ENCODE measurements at regions not wholly inside any gene's neighbourhood (a gene's known extent, or its start where the extent isn't known, plus 50 kb on each side); places are given as distances from the start of the nearest gene placed in this dataset.

- no peak for DNase-seq
Observed at GRCh38 chr11:105321696-105322095, 182.1 kb upstream of the CARD18 start.

DNA sequence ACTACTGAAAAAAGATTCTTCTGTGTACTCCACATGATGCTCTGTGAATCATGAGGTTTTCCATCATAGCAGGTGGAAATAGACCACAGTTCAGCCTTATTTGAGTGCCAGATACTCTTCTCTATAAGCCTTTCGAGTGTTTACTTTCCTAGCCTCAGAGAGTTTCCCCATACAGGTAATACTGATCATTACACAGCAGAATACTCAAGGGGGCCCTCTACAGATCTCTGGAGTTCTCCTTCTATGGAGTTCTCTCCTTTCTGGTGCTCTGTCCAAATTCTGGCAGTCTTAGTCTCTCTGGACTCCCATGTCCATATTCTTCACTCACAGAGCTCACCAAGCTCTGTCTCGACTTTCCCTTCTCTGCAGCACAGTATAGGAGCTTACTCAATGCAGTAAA lies 175.7 kb upstream of the CARD18 start:
- no peak for DNase-seq

DNA sequence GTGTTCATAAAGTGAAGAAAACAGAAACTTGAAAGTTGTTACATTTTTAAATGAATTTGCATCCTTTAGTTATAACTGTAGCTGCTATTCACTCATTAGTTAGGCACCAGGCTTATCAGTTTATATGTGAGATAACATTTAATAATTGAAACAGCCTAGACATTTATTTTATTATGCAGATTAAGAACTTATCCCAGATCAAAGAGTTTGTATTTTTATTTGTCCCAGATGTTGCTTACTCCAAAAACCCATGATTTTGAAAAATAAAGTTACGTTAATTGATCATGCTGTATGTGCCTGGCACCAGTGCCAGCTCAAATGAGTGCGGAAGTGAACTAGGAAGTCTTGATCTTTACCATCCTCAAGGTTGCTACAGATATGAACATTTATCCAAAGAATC lies 172.7 kb upstream of the CARD18 start:
- no peak for DNase-seq

- no peak for DNase-seq
Observed at GRCh38 chr11:105298630-105299029, 159.1 kb upstream of the CARD18 start.

- no peak for DNase-seq
Observed at GRCh38 chr11:105298174-105298573, 158.6 kb upstream of the CARD18 start.

GRCh38 chr11:105297463-105297862 lies 157.9 kb upstream of the CARD18 start:
- no peak for DNase-seq

GRCh38 chr11:105296806-105297205 lies 157.2 kb upstream of the CARD18 start:
- DNase-seq, result no peak

DNA sequence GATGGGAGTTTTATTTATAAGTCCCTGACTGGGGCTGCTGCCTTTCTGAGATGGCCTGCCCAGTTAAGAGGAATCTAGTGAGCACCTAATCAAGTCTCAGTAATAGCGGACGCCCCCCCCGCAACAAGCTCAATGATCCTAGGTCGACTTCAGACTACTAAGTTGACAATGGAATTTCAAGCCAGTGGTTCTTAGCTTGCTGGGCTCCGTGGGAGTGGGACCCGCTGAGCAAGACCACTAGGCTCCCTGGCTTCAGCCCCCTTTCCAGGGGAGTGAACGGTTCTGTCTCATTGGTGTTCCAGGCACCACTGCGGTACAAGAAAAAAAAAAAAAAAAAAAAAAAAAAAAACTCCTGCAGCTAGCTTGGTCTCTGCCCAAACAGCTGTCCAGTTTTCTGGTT lies 156.8 kb upstream of the CARD18 start:
- DNase-seq, result no peak

- DNase-seq, result no peak
Observed at GRCh38 chr11:105282658-105283057, 143.1 kb upstream of the CARD18 start.

- no peak for DNase-seq
Observed at GRCh38 chr11:105274631-105275030, 135.1 kb upstream of the CARD18 start.

GRCh38 chr11:105273660-105274280 lies 134.2 kb upstream of the CARD18 start:
- no peak for DNase-seq

DNA sequence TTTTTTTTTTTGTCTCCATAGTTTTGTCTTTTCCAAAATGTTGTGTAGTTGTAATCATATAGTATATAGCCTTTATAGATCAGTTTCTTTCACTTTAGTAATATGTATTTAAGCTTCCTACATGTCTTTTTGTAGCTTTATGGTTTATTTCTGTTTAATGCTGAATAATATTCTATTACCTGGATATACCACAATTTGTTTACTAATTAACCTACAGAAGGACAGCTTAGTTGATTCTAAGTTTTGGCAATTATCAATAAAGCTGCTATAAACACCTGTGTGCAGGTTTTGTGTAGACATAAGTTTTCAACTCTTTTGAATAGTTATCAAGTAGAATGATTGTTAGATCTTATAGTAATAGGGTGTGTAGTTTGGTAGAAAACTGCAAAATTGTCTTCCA lies 130.3 kb upstream of the CARD18 start:
- no peak for DNase-seq

DNA sequence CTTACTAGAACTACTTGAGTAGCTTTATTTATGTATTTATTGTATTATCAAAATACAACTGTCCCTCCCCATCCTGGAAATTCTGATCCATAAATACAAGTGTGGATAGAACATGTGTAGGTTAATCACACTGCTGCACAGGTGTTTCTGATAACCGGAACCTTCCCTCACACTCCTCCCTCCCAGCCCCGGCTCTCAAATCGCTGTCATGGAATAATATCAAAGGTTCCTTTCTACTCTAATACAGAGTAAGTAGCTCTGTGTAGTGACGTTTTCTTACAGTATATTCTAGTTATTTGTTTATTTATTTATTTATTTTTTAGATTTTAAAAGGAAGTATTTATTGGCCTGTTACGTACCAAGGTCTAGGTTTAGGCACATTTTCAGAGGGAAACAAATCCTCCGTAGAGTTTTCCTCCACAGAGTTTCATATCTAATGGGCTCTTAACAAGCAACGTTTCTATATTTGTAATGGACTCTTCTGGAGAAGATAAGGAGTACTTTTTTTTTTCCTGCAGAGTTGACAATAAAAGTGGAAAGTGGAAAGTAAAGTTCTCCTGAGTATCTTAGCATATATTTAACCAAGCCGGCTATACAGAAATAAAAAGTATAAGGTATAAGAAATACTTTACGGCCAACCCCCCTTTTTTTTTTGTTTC lies 129.0 kb upstream of the CARD18 start:
- DNase-seq, result no peak

- no peak for DNase-seq
Observed at GRCh38 chr11:105265845-105266244, 126.3 kb upstream of the CARD18 start.

DNA sequence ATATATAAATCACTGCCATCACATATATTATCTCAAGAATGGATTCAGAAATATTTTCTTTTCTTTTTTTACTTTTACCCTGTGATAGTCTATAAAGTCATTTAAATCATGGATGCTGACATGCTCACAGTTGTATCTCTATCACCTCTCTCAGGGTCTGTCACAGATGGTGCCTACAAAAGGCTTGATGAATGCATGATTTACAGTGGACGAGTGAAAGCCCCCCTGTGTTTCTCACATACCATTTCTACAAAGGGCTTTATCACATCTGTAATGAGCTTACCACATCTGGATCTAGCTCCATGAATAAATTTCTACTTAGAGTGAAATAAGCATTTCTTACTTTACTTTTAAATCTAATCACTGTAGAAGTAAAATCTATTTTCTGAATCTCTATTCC lies 121.4 kb upstream of the CARD18 start:
- no peak for DNase-seq

DNA sequence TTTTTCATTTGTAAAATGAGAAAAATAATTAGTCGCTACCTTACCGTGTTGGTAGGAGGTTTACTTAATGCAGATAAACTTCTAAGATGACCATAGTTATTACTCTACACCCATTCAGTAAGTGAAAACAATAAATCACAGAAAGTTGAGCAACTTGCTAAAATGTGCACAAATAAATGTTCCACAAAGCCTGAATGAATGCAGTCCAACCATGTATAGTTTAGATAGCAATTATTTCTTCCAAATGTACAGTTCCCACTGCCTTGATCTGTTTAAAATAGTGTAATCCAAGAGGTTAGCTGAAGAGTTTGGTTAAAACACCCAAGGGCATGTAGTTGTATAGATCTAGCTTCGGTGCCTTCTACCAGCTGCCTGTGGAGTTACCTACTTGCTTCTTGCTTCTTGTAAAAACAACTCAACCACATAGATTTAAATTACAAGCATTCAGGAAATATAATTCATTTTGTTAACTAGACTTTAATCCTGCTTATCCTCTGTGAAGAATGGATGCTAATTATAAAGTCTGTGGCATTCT lies 106.3 kb upstream of the CARD18 start:
- no peak for DNase-seq

GRCh38 chr11:105244160-105244825 lies 104.7 kb upstream of the CARD18 start:
- no peak for DNase-seq

- DNase-seq, result no peak
Observed at GRCh38 chr11:105241136-105241535, 101.6 kb upstream of the CARD18 start.

DNA sequence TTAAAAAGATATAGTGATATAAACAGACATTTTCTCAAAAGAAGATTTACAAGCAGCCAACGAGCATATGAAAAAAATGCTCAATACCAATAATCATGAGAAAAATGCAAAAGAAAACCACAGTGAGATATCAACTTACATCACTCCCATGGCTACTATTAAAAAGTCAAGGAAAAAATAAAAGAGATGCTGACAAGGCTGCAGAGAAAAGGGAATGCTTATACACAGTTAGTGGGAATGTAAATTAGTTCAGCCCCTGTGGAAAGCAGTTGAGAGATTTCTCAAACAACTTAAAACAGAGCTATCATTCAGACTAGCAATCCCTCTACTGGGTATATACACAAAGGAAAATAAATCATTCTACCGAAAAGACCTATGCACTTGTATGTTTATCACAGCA lies 97.1 kb upstream of the CARD18 start:
- no peak for DNase-seq

GRCh38 chr11:105233285-105233684 lies 93.7 kb upstream of the CARD18 start:
- no peak for DNase-seq

- DNase-seq, result no peak
Observed at GRCh38 chr11:105232021-105232420, 92.5 kb upstream of the CARD18 start.

- no peak for DNase-seq
Observed at GRCh38 chr11:105230586-105230985, 91.0 kb upstream of the CARD18 start.

DNA sequence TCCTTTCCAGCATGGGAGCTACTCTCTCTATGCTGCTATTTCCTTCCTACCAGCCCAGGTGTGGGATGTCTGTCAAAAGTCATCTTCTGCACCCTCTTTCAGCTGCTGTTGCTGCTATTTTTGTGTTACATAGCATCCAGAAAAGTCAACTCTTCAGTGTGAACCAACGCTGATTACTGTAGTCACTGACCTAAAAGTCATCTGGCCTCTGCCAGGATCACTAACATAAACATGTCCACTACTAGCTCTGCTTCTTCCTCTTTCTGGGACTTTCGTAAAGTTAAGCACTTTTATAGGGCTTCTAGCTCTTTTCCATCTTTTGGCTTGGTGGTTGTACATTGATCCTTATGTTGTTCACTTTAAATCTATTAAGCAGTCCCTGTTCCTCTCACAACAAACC lies 90.2 kb upstream of the CARD18 start:
- DNase-seq, result no peak

GRCh38 chr11:105229257-105229656 lies 89.7 kb upstream of the CARD18 start:
- DNase-seq, result no peak

Measured in right forelimb (tissue), 1 donor.